ENCODE measurements at regions not wholly inside any gene's neighbourhood (a gene's known extent, or its start where the extent isn't known, plus 50 kb on each side); places are given as distances from the start of the nearest gene placed in this dataset.

GRCh38 chr21:38963006-38963405 lies 157.3 kb downstream of the ETS2 start:
- no peak overlapping the region for H3K9ac ChIP-seq (ENCODE audit: low read depth in 1 of 2, low read length in 2 of 2)
- no peak overlapping the region for H3K27ac ChIP-seq (ENCODE audit: low read depth, low read length)
- H3K9me3 ChIP-seq (ENCODE audit: control insufficient read depth in 1 of 2, low read length in 2 of 2): no peaks in the 10 kb centered on the region
- H3K4me3 ChIP-seq (ENCODE audit: low read depth in 1 of 2, low read length in 2 of 2): no peak overlapping the region
- no peaks in the 10 kb centered on the region for H3K36me3 ChIP-seq (ENCODE audit: control insufficient read depth in 1 of 2, insufficient read depth in 2 of 2, low read length in 2 of 2)
- no peaks in the 10 kb centered on the region for H3K27me3 ChIP-seq (ENCODE audit: control insufficient read depth in 1 of 2, insufficient read depth in 2 of 2, low read length in 2 of 2)
- H3K4me1 ChIP-seq (ENCODE audit: control insufficient read depth in 1 of 2, insufficient read depth in 2 of 2, low read length in 2 of 2): peaks cover 28 to 33% of the 10 kb centered on the region in 2 donors

GRCh38 chr21:38960251-38960650 lies 154.5 kb downstream of the ETS2 start:
- H3K9me3 ChIP-seq (ENCODE audit: control insufficient read depth in 1 of 2, low read length in 2 of 2): no peaks in the 10 kb centered on the region
- no peaks in the 10 kb centered on the region for H3K36me3 ChIP-seq (ENCODE audit: control insufficient read depth in 1 of 2, insufficient read depth in 2 of 2, low read length in 2 of 2)
- no peak overlapping the region for H3K27ac ChIP-seq (ENCODE audit: low read depth, low read length)
- H3K9ac ChIP-seq (ENCODE audit: low read depth in 1 of 2, low read length in 2 of 2): no peak overlapping the region
- peaks cover 45 to 48% of the 10 kb centered on the region in 2 donors for H3K4me1 ChIP-seq (ENCODE audit: control insufficient read depth in 1 of 2, insufficient read depth in 2 of 2, low read length in 2 of 2)
- no peaks in the 10 kb centered on the region for H3K27me3 ChIP-seq (ENCODE audit: control insufficient read depth in 1 of 2, insufficient read depth in 2 of 2, low read length in 2 of 2)
- H3K4me3 ChIP-seq (ENCODE audit: low read depth in 1 of 2, low read length in 2 of 2): no peak overlapping the region

DNA sequence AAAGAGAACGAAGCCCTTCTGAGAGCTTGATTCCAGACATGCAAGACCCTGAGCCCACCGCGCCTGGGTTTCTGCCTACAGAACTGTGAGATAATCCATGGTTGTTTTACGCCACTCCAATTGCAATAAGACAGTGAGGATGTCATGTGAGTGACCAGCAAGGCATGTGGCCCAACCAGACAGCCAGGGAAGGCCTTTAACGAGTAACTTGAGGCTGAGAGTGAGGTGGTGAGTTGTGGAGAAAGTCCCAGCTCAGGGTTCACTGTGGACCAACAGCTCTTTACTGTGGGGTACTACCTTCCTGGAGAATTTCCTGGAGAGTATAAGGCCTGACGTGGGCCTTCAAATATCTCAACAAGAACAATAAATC lies 153.9 kb downstream of the ETS2 start:
- Histone ChIP-seq H3K27ac (ENCODE audit: low read depth, low read length) (peak overlapping the region; percentile 73), H3K9me3 (ENCODE audit: control insufficient read depth in 1 of 2, low read length in 2 of 2) (no peaks in the 10 kb centered on the region), H3K9ac (ENCODE audit: low read depth in 1 of 2, low read length in 2 of 2) (peak overlapping the region in 1 of 2 donors; percentile 18), H3K27me3 (ENCODE audit: control insufficient read depth in 1 of 2, insufficient read depth in 2 of 2, low read length in 2 of 2) (no peaks in the 10 kb centered on the region), H3K4me1 (ENCODE audit: control insufficient read depth in 1 of 2, insufficient read depth in 2 of 2, low read length in 2 of 2) (peaks cover 51 to 54% of the 10 kb centered on the region in 2 donors), H3K36me3 (ENCODE audit: control insufficient read depth in 1 of 2, insufficient read depth in 2 of 2, low read length in 2 of 2) (no peaks in the 10 kb centered on the region), H3K4me3 (ENCODE audit: low read depth in 1 of 2, low read length in 2 of 2) (no peak overlapping the region)

GRCh38 chr21:38958940-38959691 lies 153.4 kb downstream of the ETS2 start:
- peak overlapping the region in 1 of 2 donors; percentile 18 for H3K9ac ChIP-seq (ENCODE audit: low read depth in 1 of 2, low read length in 2 of 2)
- no peak overlapping the region for H3K4me3 ChIP-seq (ENCODE audit: low read depth in 1 of 2, low read length in 2 of 2)
- H3K36me3 ChIP-seq (ENCODE audit: control insufficient read depth in 1 of 2, insufficient read depth in 2 of 2, low read length in 2 of 2): no peaks in the 10 kb centered on the region
- H3K27ac ChIP-seq (ENCODE audit: low read depth, low read length): peak overlapping the region; percentile 73
- H3K27me3 ChIP-seq (ENCODE audit: control insufficient read depth in 1 of 2, insufficient read depth in 2 of 2, low read length in 2 of 2): no peaks in the 10 kb centered on the region
- peaks cover 55 to 58% of the 10 kb centered on the region in 2 donors for H3K4me1 ChIP-seq (ENCODE audit: control insufficient read depth in 1 of 2, insufficient read depth in 2 of 2, low read length in 2 of 2)
- H3K9me3 ChIP-seq (ENCODE audit: control insufficient read depth in 1 of 2, low read length in 2 of 2): no peaks in the 10 kb centered on the region

GRCh38 chr21:38958323-38958705 lies 152.6 kb downstream of the ETS2 start:
- H3K36me3 ChIP-seq (ENCODE audit: control insufficient read depth in 1 of 2, insufficient read depth in 2 of 2, low read length in 2 of 2): no peaks in the 10 kb centered on the region
- H3K27me3 ChIP-seq (ENCODE audit: control insufficient read depth in 1 of 2, insufficient read depth in 2 of 2, low read length in 2 of 2): no peaks in the 10 kb centered on the region
- H3K4me3 ChIP-seq (ENCODE audit: low read depth in 1 of 2, low read length in 2 of 2): no peak overlapping the region
- peak overlapping the region; percentile 44 for H3K27ac ChIP-seq (ENCODE audit: low read depth, low read length)
- H3K4me1 ChIP-seq (ENCODE audit: control insufficient read depth in 1 of 2, insufficient read depth in 2 of 2, low read length in 2 of 2): peaks cover 55 to 60% of the 10 kb centered on the region in 2 donors
- no peaks in the 10 kb centered on the region for H3K9me3 ChIP-seq (ENCODE audit: control insufficient read depth in 1 of 2, low read length in 2 of 2)
- peak overlapping the region in 1 of 2 donors; percentile 38 for H3K9ac ChIP-seq (ENCODE audit: low read depth in 1 of 2, low read length in 2 of 2)

- Histone ChIP-seq H3K4me3 (ENCODE audit: low read depth in 1 of 2, low read length in 2 of 2) (no peak overlapping the region), H3K9ac (ENCODE audit: low read depth in 1 of 2, low read length in 2 of 2) (peak overlapping the region; percentile 22 to 38), H3K27ac (ENCODE audit: low read depth, low read length) (peak overlapping the region; percentile 7), H3K36me3 (ENCODE audit: control insufficient read depth in 1 of 2, insufficient read depth in 2 of 2, low read length in 2 of 2) (no peaks in the 10 kb centered on the region), H3K27me3 (ENCODE audit: control insufficient read depth in 1 of 2, insufficient read depth in 2 of 2, low read length in 2 of 2) (no peaks in the 10 kb centered on the region), H3K9me3 (ENCODE audit: control insufficient read depth in 1 of 2, low read length in 2 of 2) (no peaks in the 10 kb centered on the region), H3K4me1 (ENCODE audit: control insufficient read depth in 1 of 2, insufficient read depth in 2 of 2, low read length in 2 of 2) (peaks cover 55 to 60% of the 10 kb centered on the region in 2 donors)
These were observed 152.0 kb downstream of the ETS2 start for GRCh38 chr21:38957575-38958322.

GRCh38 chr21:38956856-38957571 lies 151.3 kb downstream of the ETS2 start:
- no peaks in the 10 kb centered on the region for H3K9me3 ChIP-seq (ENCODE audit: control insufficient read depth in 1 of 2, low read length in 2 of 2)
- H3K27ac ChIP-seq (ENCODE audit: low read depth, low read length): peak overlapping the region; percentile 3

GRCh38 chr21:38956521-38956855 lies 150.8 kb downstream of the ETS2 start:
- peaks cover 55 to 60% of the 10 kb centered on the region in 2 donors for H3K4me1 ChIP-seq (ENCODE audit: control insufficient read depth in 1 of 2, insufficient read depth in 2 of 2, low read length in 2 of 2)
- H3K27ac ChIP-seq (ENCODE audit: low read depth, low read length): no peak overlapping the region
- H3K9ac ChIP-seq (ENCODE audit: low read depth in 1 of 2, low read length in 2 of 2): peak overlapping the region in 1 of 2 donors; percentile 22
- H3K4me3 ChIP-seq (ENCODE audit: low read depth in 1 of 2, low read length in 2 of 2): peak overlapping the region in 1 of 2 donors; percentile 1
- H3K9me3 ChIP-seq (ENCODE audit: control insufficient read depth in 1 of 2, low read length in 2 of 2): no peaks in the 10 kb centered on the region
- no peaks in the 10 kb centered on the region for H3K27me3 ChIP-seq (ENCODE audit: control insufficient read depth in 1 of 2, insufficient read depth in 2 of 2, low read length in 2 of 2)
- H3K36me3 ChIP-seq (ENCODE audit: control insufficient read depth in 1 of 2, insufficient read depth in 2 of 2, low read length in 2 of 2): no peaks in the 10 kb centered on the region

More at GRCh38 chr21:38956856-38957571, 151.3 kb downstream of the ETS2 start:
- Histone ChIP-seq H3K27me3 (ENCODE audit: control insufficient read depth in 1 of 2, insufficient read depth in 2 of 2, low read length in 2 of 2) (no peaks in the 10 kb centered on the region), H3K36me3 (ENCODE audit: control insufficient read depth in 1 of 2, insufficient read depth in 2 of 2, low read length in 2 of 2) (no peaks in the 10 kb centered on the region), H3K4me1 (ENCODE audit: control insufficient read depth in 1 of 2, insufficient read depth in 2 of 2, low read length in 2 of 2) (peaks cover 55 to 60% of the 10 kb centered on the region in 2 donors), H3K9ac (ENCODE audit: low read depth in 1 of 2, low read length in 2 of 2) (peak overlapping the region in 1 of 2 donors; percentile 22), H3K4me3 (ENCODE audit: low read depth in 1 of 2, low read length in 2 of 2) (no peak overlapping the region)

- peaks cover 59 to 65% of the 10 kb centered on the region in 2 donors for H3K4me1 ChIP-seq (ENCODE audit: control insufficient read depth in 1 of 2, insufficient read depth in 2 of 2, low read length in 2 of 2)
- H3K9ac ChIP-seq (ENCODE audit: low read depth in 1 of 2, low read length in 2 of 2): no peak overlapping the region
- no peaks in the 10 kb centered on the region for H3K27me3 ChIP-seq (ENCODE audit: control insufficient read depth in 1 of 2, insufficient read depth in 2 of 2, low read length in 2 of 2)
- H3K9me3 ChIP-seq (ENCODE audit: control insufficient read depth in 1 of 2, low read length in 2 of 2): no peaks in the 10 kb centered on the region
- peak overlapping the region in 1 of 2 donors; percentile 1 for H3K4me3 ChIP-seq (ENCODE audit: low read depth in 1 of 2, low read length in 2 of 2)
- H3K36me3 ChIP-seq (ENCODE audit: control insufficient read depth in 1 of 2, insufficient read depth in 2 of 2, low read length in 2 of 2): no peaks in the 10 kb centered on the region
- H3K27ac ChIP-seq (ENCODE audit: low read depth, low read length): peak overlapping the region; percentile 34
These were observed 150.3 kb downstream of the ETS2 start for GRCh38 chr21:38956007-38956406.

DNA sequence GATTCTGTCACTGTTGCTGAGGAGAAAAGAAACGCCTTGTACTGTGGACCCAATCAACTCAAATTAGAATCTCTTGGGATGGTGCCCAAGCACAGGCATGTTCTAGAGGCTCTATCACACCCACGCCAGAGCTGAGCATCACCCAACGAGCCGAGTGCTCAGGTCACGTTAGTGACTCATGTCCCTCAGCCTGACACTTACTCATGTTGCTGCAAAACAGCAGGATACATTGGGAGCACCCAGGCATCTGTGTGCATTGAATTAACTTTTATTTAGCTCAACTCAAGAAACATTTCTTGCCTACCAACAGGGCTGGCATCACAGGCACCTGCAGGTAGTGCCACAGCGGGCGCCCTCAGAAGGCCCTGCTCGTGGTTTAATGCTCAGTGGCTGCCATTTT lies 149.8 kb downstream of the ETS2 start:
- Histone ChIP-seq H3K27me3 (ENCODE audit: control insufficient read depth in 1 of 2, insufficient read depth in 2 of 2, low read length in 2 of 2) (no peaks in the 10 kb centered on the region), H3K27ac (ENCODE audit: low read depth, low read length) (peak overlapping the region; percentile 34), H3K9me3 (ENCODE audit: control insufficient read depth in 1 of 2, low read length in 2 of 2) (no peaks in the 10 kb centered on the region), H3K9ac (ENCODE audit: low read depth in 1 of 2, low read length in 2 of 2) (no peak overlapping the region), H3K4me3 (ENCODE audit: low read depth in 1 of 2, low read length in 2 of 2) (no peak overlapping the region), H3K36me3 (ENCODE audit: control insufficient read depth in 1 of 2, insufficient read depth in 2 of 2, low read length in 2 of 2) (no peaks in the 10 kb centered on the region), H3K4me1 (ENCODE audit: control insufficient read depth in 1 of 2, insufficient read depth in 2 of 2, low read length in 2 of 2) (peaks cover 59 to 67% of the 10 kb centered on the region in 2 donors)
